ENCODE measurements at regions not wholly inside any gene's neighbourhood (a gene's known extent, or its start where the extent isn't known, plus 50 kb on each side); places are given as distances from the start of the nearest gene placed in this dataset.

- Histone ChIP-seq H3K9me3 (no peaks in the 10 kb centered on the region), H3K36me3 (no peaks in the 10 kb centered on the region), H3K27ac (no peak overlapping the region), H3K4me1 (no peaks in the 10 kb centered on the region), H3K27me3 (no peaks in the 10 kb centered on the region), H3K4me3 (no peak overlapping the region)
- DNase-seq: no peak
- TF ChIP-seq CTCF (IDR thresholded peaks at IDR 0.05): no peak
- no peak for ATAC-seq
- intact Hi-C loops (cut with DNase I): no loop called here
- WGBS, 2 donors: 69 to 91% methylated on average over 3 of the region's 3 CpGs
- FAIRE-seq: no peak
Measured at GRCh38 chr7:138238734-138239659, 162.7 kb downstream of the AKR1D1 start.

- H3K9me3 ChIP-seq: no peaks in the 10 kb centered on the region
- no peak for TF ChIP-seq CTCF (IDR thresholded peaks at IDR 0.05)
- H3K36me3 ChIP-seq: no peaks in the 10 kb centered on the region
- H3K27me3 ChIP-seq: no peaks in the 10 kb centered on the region
- ATAC-seq: peak; percentile 98 to 100 (median 100)
- FAIRE-seq: no peak
- no peaks in the 10 kb centered on the region for H3K4me1 ChIP-seq
- H3K4me3 ChIP-seq: no peak overlapping the region
- intact Hi-C loops (cut with DNase I): no loop called here
- 13 to 14% methylated on average over 5 of the region's 5 CpGs for WGBS, 2 donors
- H3K27ac ChIP-seq: peak overlapping the region in 3 of 4 donors; percentile 43 to 60 (median 51)
- DNase-seq: peak in 5 of 6 donors; percentile 62 to 86 (median 81)
Measured at GRCh38 chr7:138243430-138243829, 167.2 kb downstream of the AKR1D1 start.

DNA sequence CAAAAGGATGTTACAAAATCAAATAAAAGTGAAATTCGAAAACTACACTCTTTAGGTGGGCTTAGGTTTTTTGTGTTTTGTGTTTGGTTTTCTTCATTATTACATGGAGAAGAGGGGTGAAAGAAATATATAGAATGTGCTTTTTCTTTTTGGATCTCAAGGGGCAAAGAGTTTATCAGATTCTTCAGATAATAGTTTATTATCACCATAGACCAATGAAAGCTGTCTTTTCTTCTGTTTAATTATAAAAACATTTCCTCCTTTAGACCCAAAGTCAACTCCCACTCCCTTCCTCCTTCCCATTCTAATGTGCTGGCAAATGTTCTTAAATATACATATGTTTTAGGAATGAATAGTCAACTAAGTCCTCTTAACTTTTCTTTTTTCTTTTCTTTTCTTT is 167.6 kb downstream of the AKR1D1 start:
- FAIRE-seq: no peak
- no peak for TF ChIP-seq CTCF (IDR thresholded peaks at IDR 0.05)
- no peaks in the 10 kb centered on the region for H3K9me3 ChIP-seq
- no peaks in the 10 kb centered on the region for H3K4me1 ChIP-seq
- no peak for ATAC-seq
- WGBS, 2 donors: 22 to 38% methylated on average over 1 of the region's 1 CpG
- H3K27ac ChIP-seq: peak overlapping the region in 3 of 4 donors; percentile 4 to 51 (median 43)
- H3K36me3 ChIP-seq: no peaks in the 10 kb centered on the region
- DNase-seq: no peak
- no peak overlapping the region for H3K4me3 ChIP-seq
- H3K27me3 ChIP-seq: no peaks in the 10 kb centered on the region
- intact Hi-C loops (cut with DNase I): no loop called here

DNA sequence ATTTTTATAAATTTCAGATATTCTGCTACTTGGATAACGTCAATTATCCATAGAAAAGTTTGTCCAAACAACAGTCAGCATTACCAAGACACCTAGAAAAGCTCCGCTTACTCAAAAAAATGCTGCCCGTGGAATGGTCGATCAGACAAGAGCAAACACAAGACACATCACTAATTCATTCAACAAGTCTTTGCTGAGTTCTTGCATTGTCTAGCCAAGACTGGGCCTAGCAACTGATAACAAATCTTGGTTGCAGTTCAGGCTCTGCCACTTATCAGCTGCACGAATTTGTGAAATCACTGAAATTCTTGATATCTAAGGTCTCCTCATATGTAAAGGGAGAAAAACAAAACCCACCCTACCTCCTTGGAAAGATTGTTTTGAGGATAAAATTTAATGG is 168.3 kb downstream of the AKR1D1 start:
- WGBS, 2 donors: 76 to 79% methylated on average over 5 of the region's 5 CpGs

More for the DNA sequence above, 168.3 kb downstream of the AKR1D1 start:
- Histone ChIP-seq H3K9me3 (no peaks in the 10 kb centered on the region), H3K4me1 (no peaks in the 10 kb centered on the region), H3K27ac (no peak overlapping the region), H3K27me3 (no peaks in the 10 kb centered on the region), H3K36me3 (no peaks in the 10 kb centered on the region), H3K4me3 (no peak overlapping the region)
- intact Hi-C loops (cut with DNase I): no loop called here
- FAIRE-seq (no peak), ATAC-seq (no peak), DNase-seq (no peak)
- TF ChIP-seq CTCF (IDR thresholded peaks at IDR 0.05): no peak
